Suprapubic skin (tissue), 4 donors: ENCODE measurements at regions not wholly inside any gene's neighbourhood (a gene's known extent, or its start where the extent isn't known, plus 50 kb on each side); places are given as distances from the start of the nearest gene placed in this dataset.

Source experiments
- DNase-seq, 2 donors: peaks; one replicate each; pipeline ENCODE4 v3.0.0-alpha.2; 2019; ENCODE audit warnings: low spot score in 2 of 2
- H3K27ac ChIP-seq: fragments of 200-600 bp; sonication (generic); one replicate; pipeline ENCODE4 v1.5.1; 2019
- H3K27me3 ChIP-seq: fragments of 200-600 bp; sonication (generic); one replicate; pipeline ENCODE4 v1.5.1; 2019
- H3K36me3 ChIP-seq: fragments of 200-600 bp; sonication (generic); one replicate; pipeline ENCODE4 v1.5.1; 2019
- H3K4me1 ChIP-seq: fragments of 200-600 bp; sonication (generic); one replicate; pipeline ENCODE4 v1.5.1; 2019
- H3K4me3 ChIP-seq: fragments of 200-600 bp; sonication (generic); one replicate; pipeline ENCODE4 v1.5.1; 2019; ENCODE audit warnings: mild to moderate bottlenecking
- H3K9me3 ChIP-seq: fragments of 200-600 bp; sonication (generic); one replicate; pipeline ENCODE4 v1.5.1; 2019
- EP300 ChIP-seq: sonication (generic); formaldehyde crosslinking; IDR thresholded peaks from one replicate; pipeline ENCODE4 v1.6.1; 2017; ENCODE audit warnings: antibody characterized with exemption
- POLR2A ChIP-seq, 2 donors: fragments of 450-650 bp; IDR thresholded peaks; one replicate each; pipeline ENCODE4 v1.6.1; 2017; ENCODE audit warnings: antibody characterized with exemption in 2 of 2, mild to moderate bottlenecking in 2 of 2, moderate library complexity in 2 of 2
- POLR2AphosphoS5 ChIP-seq, 3 donors: sonication (generic); formaldehyde crosslinking; IDR thresholded peaks; one replicate each; pipeline ENCODE4 v1.6.1; 2017; ENCODE audit warnings: antibody characterized with exemption in 3 of 3
- WGBS: methylation state at CpG from one replicate; pipeline ENCODE4 v1.1.5; 2018; 5-methylcytosine and 5-hydroxymethylcytosine counted together
- TF ChIP-seq, protein P1 (sequence below), 2 donors: fragments of 200-600 bp in 1 of 2; fragments of 450-650 bp in 1 of 2; sonication (generic) in 1 of 2; IDR thresholded peaks; one replicate each; pipeline ENCODE4 v1.5.1; 2016 to 2019; ENCODE audit warnings: antibody characterized with exemption in 2 of 2, mild to moderate bottlenecking in 1 of 2, moderate library complexity in 1 of 2

DNA sequence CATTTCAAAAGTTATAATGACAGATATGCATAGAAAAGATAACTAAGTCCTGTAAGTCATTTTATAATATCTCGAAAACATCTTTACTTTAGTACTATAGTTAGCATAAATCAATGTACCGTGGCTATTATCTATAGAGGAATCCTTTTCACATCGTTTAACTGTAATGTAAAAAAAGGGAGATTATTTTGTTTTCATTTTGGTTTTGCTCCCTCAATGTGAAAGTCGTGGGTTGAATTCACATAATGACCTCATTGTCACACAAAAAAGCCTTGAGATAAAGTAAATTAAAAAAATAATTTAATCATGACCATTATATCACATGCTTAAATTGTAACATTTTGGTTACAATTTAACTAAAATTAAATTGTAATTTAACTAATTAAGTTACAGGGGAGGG lies 560.5 kb upstream of the POT1 start:
- H3K27ac ChIP-seq = no peak overlapping the region
- H3K36me3 ChIP-seq = no peaks in the 10 kb centered on the region
- no peak for DNase-seq
- no peaks in the 10 kb centered on the region for H3K4me1 ChIP-seq
- no peak for TF ChIP-seq EP300
- no peak for TF ChIP-seq POLR2A (IDR thresholded peaks at IDR 0.05)
- TF ChIP-seq, protein P1, sequence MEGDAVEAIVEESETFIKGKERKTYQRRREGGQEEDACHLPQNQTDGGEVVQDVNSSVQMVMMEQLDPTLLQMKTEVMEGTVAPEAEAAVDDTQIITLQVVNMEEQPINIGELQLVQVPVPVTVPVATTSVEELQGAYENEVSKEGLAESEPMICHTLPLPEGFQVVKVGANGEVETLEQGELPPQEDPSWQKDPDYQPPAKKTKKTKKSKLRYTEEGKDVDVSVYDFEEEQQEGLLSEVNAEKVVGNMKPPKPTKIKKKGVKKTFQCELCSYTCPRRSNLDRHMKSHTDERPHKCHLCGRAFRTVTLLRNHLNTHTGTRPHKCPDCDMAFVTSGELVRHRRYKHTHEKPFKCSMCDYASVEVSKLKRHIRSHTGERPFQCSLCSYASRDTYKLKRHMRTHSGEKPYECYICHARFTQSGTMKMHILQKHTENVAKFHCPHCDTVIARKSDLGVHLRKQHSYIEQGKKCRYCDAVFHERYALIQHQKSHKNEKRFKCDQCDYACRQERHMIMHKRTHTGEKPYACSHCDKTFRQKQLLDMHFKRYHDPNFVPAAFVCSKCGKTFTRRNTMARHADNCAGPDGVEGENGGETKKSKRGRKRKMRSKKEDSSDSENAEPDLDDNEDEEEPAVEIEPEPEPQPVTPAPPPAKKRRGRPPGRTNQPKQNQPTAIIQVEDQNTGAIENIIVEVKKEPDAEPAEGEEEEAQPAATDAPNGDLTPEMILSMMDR (IDR thresholded peaks at IDR 0.05) = no peak
- no peak for TF ChIP-seq POLR2AphosphoS5 (IDR thresholded peaks at IDR 0.05)
- WGBS = 71% methylated on average over 4 of the region's 4 CpGs
- no peak overlapping the region for H3K4me3 ChIP-seq
- H3K9me3 ChIP-seq = no peaks in the 10 kb centered on the region
- H3K27me3 ChIP-seq = no peaks in the 10 kb centered on the region

DNA sequence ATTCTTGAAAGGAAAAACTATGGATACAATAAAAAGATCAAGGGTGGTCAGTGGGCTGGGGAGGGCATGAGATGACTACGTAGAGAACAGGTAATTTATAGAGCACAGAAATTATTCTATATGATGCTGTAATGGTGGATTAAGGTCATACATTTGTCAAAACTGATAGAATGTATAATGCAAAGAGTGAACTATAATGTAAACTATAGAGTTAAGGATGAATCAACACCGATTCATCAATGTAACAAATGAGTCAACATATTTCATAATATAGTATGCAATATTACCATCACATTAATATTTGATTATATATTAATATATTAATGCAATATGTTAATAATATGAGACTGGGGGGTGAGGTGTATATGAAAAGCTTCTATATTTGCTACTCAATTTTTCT lies 555.6 kb upstream of the POT1 start:
- Histone ChIP-seq H3K4me1 (no peaks in the 10 kb centered on the region), H3K27me3 (no peaks in the 10 kb centered on the region), H3K9me3 (no peaks in the 10 kb centered on the region), H3K36me3 (no peaks in the 10 kb centered on the region), H3K27ac (no peak overlapping the region), H3K4me3 (no peak overlapping the region)
- TF ChIP-seq EP300 (no peak), POLR2A (IDR thresholded peaks at IDR 0.05) (no peak), POLR2AphosphoS5 (IDR thresholded peaks at IDR 0.05) (no peak)
- TF ChIP-seq, protein P1 (IDR thresholded peaks at IDR 0.05) = no peak
- no peak for DNase-seq
- 88% methylated on average over 2 of the region's 2 CpGs for WGBS

DNA sequence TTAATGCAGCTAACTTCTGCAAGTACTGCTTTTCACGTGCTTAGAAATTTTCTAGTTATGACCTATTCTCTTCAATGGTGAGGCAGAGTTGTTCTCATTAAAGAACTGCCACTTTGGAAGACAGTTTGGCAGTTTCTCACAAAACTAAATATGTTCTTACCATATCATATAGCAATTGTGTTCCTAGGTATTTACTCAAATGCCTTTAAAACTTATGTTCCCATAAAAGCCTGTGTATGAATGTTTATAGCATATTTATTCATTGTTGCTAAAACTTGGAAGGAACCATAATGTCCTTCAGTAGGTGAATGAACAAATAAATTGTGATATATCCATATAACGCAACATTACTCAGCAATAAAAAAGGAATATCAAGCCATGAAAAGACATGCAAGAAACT lies 555.1 kb upstream of the POT1 start:
- H3K36me3 ChIP-seq = no peaks in the 10 kb centered on the region
- WGBS = 90% methylated on average over 2 of the region's 2 CpGs
- H3K27ac ChIP-seq = no peak overlapping the region
- no peaks in the 10 kb centered on the region for H3K27me3 ChIP-seq
- DNase-seq = no peak
- H3K4me1 ChIP-seq = no peaks in the 10 kb centered on the region
- no peak overlapping the region for H3K4me3 ChIP-seq
- TF ChIP-seq EP300 (no peak), POLR2A (IDR thresholded peaks at IDR 0.05) (no peak), POLR2AphosphoS5 (IDR thresholded peaks at IDR 0.05) (no peak)
- TF ChIP-seq, protein P1 (IDR thresholded peaks at IDR 0.05) = no peak
- no peaks in the 10 kb centered on the region for H3K9me3 ChIP-seq

DNA sequence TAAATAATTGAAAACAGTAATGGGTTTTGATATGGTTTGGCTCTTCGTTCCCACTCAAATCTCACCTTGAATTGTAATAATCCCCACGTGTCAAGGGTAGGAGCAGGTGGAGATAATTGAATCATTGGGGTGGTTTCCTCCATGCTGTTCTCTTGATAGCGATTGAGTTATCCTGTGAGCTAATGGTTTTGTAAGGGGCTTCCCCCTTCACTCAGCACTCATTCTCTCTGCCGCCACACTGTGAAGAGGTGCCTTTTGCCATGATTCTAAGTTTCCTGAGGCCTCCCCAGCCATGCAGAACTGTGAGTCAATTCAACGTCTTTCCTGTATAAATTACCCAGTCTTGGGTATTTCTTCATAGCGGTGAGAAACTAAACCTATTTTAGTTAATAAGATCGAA lies 551.7 kb upstream of the POT1 start:
- Histone ChIP-seq H3K36me3 (no peaks in the 10 kb centered on the region), H3K27ac (no peak overlapping the region), H3K9me3 (no peaks in the 10 kb centered on the region), H3K4me1 (no peaks in the 10 kb centered on the region), H3K27me3 (no peaks in the 10 kb centered on the region), H3K4me3 (no peak overlapping the region)
- 84% methylated on average over 7 of the region's 7 CpGs for WGBS
- DNase-seq = no peak
- TF ChIP-seq POLR2AphosphoS5 (IDR thresholded peaks at IDR 0.05) = no peak
- no peak for TF ChIP-seq POLR2A (IDR thresholded peaks at IDR 0.05)
- TF ChIP-seq, protein P1 (IDR thresholded peaks at IDR 0.05) = no peak
- TF ChIP-seq EP300 = no peak

DNA sequence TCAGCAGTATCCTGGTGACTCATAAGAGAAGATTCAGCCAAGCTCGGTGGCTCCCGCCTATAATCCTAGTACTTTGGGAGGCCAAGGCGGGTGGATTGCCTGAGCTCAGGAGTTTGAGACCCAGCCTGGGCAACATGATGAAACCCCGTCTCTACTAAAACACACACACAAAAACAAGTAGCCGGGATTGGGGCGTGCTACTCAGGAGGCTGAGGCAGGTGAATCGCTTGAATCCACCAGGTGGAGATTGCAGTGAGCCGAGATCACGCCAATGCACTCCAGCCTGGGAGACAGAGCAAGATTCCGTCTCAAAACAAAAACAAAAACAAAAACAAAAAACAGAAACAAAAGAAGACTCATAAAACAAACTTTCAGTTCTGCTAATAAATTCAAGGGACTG lies 551.1 kb upstream of the POT1 start:
- WGBS = 93% methylated on average over 10 of the region's 10 CpGs
- TF ChIP-seq POLR2A (IDR thresholded peaks at IDR 0.05) (no peak), POLR2AphosphoS5 (IDR thresholded peaks at IDR 0.05) (no peak), EP300 (no peak)
- TF ChIP-seq, protein P1 (IDR thresholded peaks at IDR 0.05) = no peak
- no peaks in the 10 kb centered on the region for H3K36me3 ChIP-seq

More for the DNA sequence above, 551.1 kb upstream of the POT1 start:
- Histone ChIP-seq H3K27ac (no peak overlapping the region), H3K27me3 (no peaks in the 10 kb centered on the region), H3K4me3 (no peak overlapping the region), H3K4me1 (no peaks in the 10 kb centered on the region), H3K9me3 (no peaks in the 10 kb centered on the region)
- no peak for DNase-seq
